HepG2 (cell line): ENCODE measurements at regions not wholly inside any gene's neighbourhood (a gene's known extent, or its start where the extent isn't known, plus 50 kb on each side); places are given as distances from the start of the nearest gene placed in this dataset.

Experiments
- ATAC-seq: fragments of 200-7000 bp; cut with Tn5 transposase; 3 replicates; pipeline ENCODE4 v1.9.1; 2020; ENCODE audit warnings: mild to moderate bottlenecking, moderate library complexity
- BruUV-seq: library from RNA; stranded (reverse); fragments of 400-500 nt; replicated peaks from 2 replicates; lab custom pipeline; 2021; lab: Mats Ljungman, UMichigan
- CTCF ChIA-PET: fragments of 300-600 bp; formaldehyde crosslinking; extraction: SDS; loops from one replicate; lab custom pipeline; 2021; ENCODE audit warnings: low total read pairs, inconsistent platforms, low intra/inter-chr PET ratio; lab: Yijun Ruan, JAX
- POLR2A ChIA-PET: fragments of 350-600 bp; sonication (Branson Sonifier 250); formaldehyde crosslinking; loops from one replicate; lab custom pipeline; 2020; ENCODE audit warnings: antibody characterized with exemption, inconsistent platforms; lab: Yijun Ruan, JAX
- DNase-seq: peaks from one replicate; pipeline ENCODE4 v3.0.0-alpha.2; 2015; ENCODE audit warnings: low spot score
- FAIRE-seq: peaks from 3 replicates; lab custom pipeline; 2011; peaks lifted over from hg19 to GRCh38; lab: Jason Lieb, UNC
- H2AFZ ChIP-seq: one replicate; pipeline ENCODE4 v1.6.1; 2011; ENCODE audit warnings: low read length, inconsistent platforms
- H3K27ac ChIP-seq: fragments of 300-600 bp; 3 replicates; pipeline ENCODE4 v1.8.0; 2011; ENCODE audit warnings: mixed run types, mild to moderate bottlenecking, mixed read lengths, low read length, inconsistent platforms; ENCODE audit not compliant: insufficient read depth; ENCODE audit errors: extremely low read length
- H3K27me3 ChIP-seq, 2 experiments: fragments of 200-600 bp in 1 of 2; 2 replicates in 1 of 2; 3 replicates in 1 of 2; pipeline versions ENCODE4 v1.6.0 to v1.8.0; 2011; ENCODE audit warnings: low read length in 2 of 2, mild to moderate bottlenecking in 2 of 2, moderate library complexity in 2 of 2, inconsistent platforms in 1 of 2; ENCODE audit not compliant: insufficient read depth in 2 of 2, control insufficient read depth in 1 of 2
- H3K36me3 ChIP-seq, 2 experiments: fragments of 200-600 bp in 1 of 2; replicated peaks in 1 of 2; 2 replicates in 1 of 2; 3 replicates in 1 of 2; pipeline versions ENCODE4 v1.5.1 to v1.8.0; 2011; ENCODE audit warnings: low read length in 2 of 2, inconsistent platforms in 1 of 2; ENCODE audit not compliant: insufficient read depth in 2 of 2, control insufficient read depth in 1 of 2
- H3K4me1 ChIP-seq: 2 replicates; pipeline ENCODE4 v1.5.1; 2012; ENCODE audit warnings: low read length, inconsistent platforms; ENCODE audit not compliant: insufficient read depth
- H3K4me2 ChIP-seq: 2 replicates; pipeline ENCODE4 v1.6.0; 2011; ENCODE audit warnings: low read depth, low read length, inconsistent platforms
- H3K4me3 ChIP-seq, 3 experiments: fragments of 200-600 bp in 1 of 3; sonication (generic), shearing (Covaris generic) in 1 of 3; replicated peaks in 1 of 3; 2 replicates each; pipeline ENCODE4 v1.5.1; 2011 to 2016; ENCODE audit warnings: low read length in 3 of 3, inconsistent platforms in 2 of 3, low read depth in 2 of 3, mild to moderate bottlenecking in 2 of 3, control low read depth in 1 of 3, mixed read lengths in 1 of 3; ENCODE audit not compliant: insufficient read depth in 1 of 3
- H3K79me2 ChIP-seq: one replicate; pipeline ENCODE4 v1.6.1; 2011; ENCODE audit warnings: low read length, inconsistent platforms; ENCODE audit not compliant: insufficient read depth
- H3K9ac ChIP-seq: 2 replicates; pipeline ENCODE4 v1.6.0; 2011; ENCODE audit warnings: mild to moderate bottlenecking, low read depth, low read length, inconsistent platforms; ENCODE audit not compliant: insufficient read depth
- H3K9me3 ChIP-seq: 2 replicates; pipeline ENCODE4 v1.5.1; 2012; ENCODE audit warnings: mild to moderate bottlenecking, low read length
- H4K20me1 ChIP-seq: 2 replicates; pipeline ENCODE4 v1.6.0; 2011; ENCODE audit warnings: inconsistent platforms, mild to moderate bottlenecking, low read length, moderate library complexity; ENCODE audit not compliant: insufficient read depth
- NPAS2 ChIP-seq: sonication (generic); formaldehyde crosslinking; IDR thresholded peaks from 2 replicates; pipeline ENCODE4 v1.8.0; 2022; ENCODE audit warnings: mild to moderate bottlenecking, missing genetic modification reagents, borderline replicate concordance
- SMAD9 ChIP-seq: sonication (generic); formaldehyde crosslinking; IDR thresholded peaks from 2 replicates; pipeline ENCODE4 v1.5.1; 2020; ENCODE audit warnings: mild to moderate bottlenecking, missing genetic modification reagents
- SP5 ChIP-seq: IDR thresholded peaks from 2 replicates; pipeline ENCODE4 v1.6.1; 2016; ENCODE audit warnings: low read depth, borderline replicate concordance
- ZNF253 ChIP-seq: sonication (generic); formaldehyde crosslinking; IDR thresholded peaks from 2 replicates; pipeline ENCODE4 v1.8.0; 2022; ENCODE audit warnings: mild to moderate bottlenecking, missing genetic modification reagents, borderline replicate concordance
- ZNF589 ChIP-seq: sonication (generic); formaldehyde crosslinking; conservative IDR thresholded peaks from 2 replicates; pipeline ENCODE4 v1.8.0; 2022; ENCODE audit warnings: mild to moderate bottlenecking, moderate library complexity, missing genetic modification reagents
- ZSCAN22 ChIP-seq: sonication (generic); formaldehyde crosslinking; IDR thresholded peaks from 2 replicates; pipeline ENCODE4 v1.4.0; 2020; ENCODE audit warnings: mild to moderate bottlenecking, missing genetic modification reagents
- WGBS: methylation state at CpG from one replicate; pipeline ENCODE4 v1.1.6; 2017; ENCODE audit warnings: low lambda C conversion rate; 5-methylcytosine and 5-hydroxymethylcytosine counted together
- in situ Hi-C: cut with HindIII; loops from 2 replicates; pipeline ENCODE4 v1.10.0; 2017; ENCODE audit warnings: low pct_unique_long_range_greater_than_20kb; ENCODE audit not compliant: extremely low pct_ligation_motif_present
- intact Hi-C: fragments of 100-400 bp; cut with micrococcal nuclease; formaldehyde crosslinking; loops from one replicate; pipeline ENCODE4 v1.10.0; 2022; ENCODE audit not compliant: unreplicated experiment
- TF ChIP-seq, protein P1 (sequence below): sonication (generic); formaldehyde crosslinking; IDR thresholded peaks from 2 replicates; pipeline ENCODE4 v1.4.0; 2020; ENCODE audit warnings: missing genetic modification reagents
- TF ChIP-seq, protein P2 (sequence below): sonication (generic); formaldehyde crosslinking; IDR thresholded peaks from 2 replicates; pipeline ENCODE4 v1.5.1; 2020; ENCODE audit warnings: mild to moderate bottlenecking, missing genetic modification reagents, moderate library complexity
- TF ChIP-seq, protein P3 (sequence below): sonication (generic); formaldehyde crosslinking; IDR thresholded peaks from 2 replicates; pipeline ENCODE4 v1.8.1; 2022; ENCODE audit warnings: mild to moderate bottlenecking, missing genetic modification reagents
- TF ChIP-seq, protein P4 (sequence below): sonication (generic); formaldehyde crosslinking; IDR thresholded peaks from 2 replicates; pipeline ENCODE4 v1.4.0; 2020; ENCODE audit warnings: missing genetic modification reagents
- TF ChIP-seq, protein P5 (sequence below): IDR thresholded peaks from 2 replicates; pipeline ENCODE4 v1.6.1; 2016

DNA sequence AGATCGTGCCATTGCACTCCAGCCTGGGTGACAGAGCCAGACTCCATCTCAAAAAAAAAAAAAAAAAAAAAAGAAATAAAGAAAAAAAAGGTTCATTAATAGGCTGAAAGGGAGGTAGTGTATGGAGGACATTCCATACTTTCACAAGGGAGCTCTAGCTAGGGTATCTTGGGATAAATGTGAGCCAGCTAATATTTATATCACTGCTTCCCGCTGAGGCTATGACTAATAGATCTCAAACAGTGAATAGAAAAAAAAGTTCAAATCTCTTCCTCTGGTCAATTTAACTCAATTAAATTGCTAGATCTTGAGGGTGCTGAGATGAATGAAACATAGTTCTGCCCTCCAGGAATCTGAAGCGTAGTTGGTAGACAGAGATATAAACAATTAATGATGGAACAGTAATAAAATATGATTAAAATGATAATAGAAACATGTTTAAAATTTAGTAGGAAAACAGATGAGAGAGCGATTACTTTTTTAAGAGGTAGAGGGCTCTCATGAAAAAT is 55.7 kb upstream of the SHISA3 start (continued):
- TF ChIP-seq, protein P1, sequence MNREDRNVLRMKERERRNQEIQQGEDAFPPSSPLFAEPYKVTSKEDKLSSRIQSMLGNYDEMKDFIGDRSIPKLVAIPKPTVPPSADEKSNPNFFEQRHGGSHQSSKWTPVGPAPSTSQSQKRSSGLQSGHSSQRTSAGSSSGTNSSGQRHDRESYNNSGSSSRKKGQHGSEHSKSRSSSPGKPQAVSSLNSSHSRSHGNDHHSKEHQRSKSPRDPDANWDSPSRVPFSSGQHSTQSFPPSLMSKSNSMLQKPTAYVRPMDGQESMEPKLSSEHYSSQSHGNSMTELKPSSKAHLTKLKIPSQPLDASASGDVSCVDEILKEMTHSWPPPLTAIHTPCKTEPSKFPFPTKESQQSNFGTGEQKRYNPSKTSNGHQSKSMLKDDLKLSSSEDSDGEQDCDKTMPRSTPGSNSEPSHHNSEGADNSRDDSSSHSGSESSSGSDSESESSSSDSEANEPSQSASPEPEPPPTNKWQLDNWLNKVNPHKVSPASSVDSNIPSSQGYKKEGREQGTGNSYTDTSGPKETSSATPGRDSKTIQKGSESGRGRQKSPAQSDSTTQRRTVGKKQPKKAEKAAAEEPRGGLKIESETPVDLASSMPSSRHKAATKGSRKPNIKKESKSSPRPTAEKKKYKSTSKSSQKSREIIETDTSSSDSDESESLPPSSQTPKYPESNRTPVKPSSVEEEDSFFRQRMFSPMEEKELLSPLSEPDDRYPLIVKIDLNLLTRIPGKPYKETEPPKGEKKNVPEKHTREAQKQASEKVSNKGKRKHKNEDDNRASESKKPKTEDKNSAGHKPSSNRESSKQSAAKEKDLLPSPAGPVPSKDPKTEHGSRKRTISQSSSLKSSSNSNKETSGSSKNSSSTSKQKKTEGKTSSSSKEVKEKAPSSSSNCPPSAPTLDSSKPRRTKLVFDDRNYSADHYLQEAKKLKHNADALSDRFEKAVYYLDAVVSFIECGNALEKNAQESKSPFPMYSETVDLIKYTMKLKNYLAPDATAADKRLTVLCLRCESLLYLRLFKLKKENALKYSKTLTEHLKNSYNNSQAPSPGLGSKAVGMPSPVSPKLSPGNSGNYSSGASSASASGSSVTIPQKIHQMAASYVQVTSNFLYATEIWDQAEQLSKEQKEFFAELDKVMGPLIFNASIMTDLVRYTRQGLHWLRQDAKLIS (CRISPR knock-in tag): no peak
- TF ChIP-seq, protein P2, sequence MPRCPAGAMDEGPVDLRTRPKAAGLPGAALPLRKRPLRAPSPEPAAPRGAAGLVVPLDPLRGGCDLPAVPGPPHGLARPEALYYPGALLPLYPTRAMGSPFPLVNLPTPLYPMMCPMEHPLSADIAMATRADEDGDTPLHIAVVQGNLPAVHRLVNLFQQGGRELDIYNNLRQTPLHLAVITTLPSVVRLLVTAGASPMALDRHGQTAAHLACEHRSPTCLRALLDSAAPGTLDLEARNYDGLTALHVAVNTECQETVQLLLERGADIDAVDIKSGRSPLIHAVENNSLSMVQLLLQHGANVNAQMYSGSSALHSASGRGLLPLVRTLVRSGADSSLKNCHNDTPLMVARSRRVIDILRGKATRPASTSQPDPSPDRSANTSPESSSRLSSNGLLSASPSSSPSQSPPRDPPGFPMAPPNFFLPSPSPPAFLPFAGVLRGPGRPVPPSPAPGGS: no peak
- TF ChIP-seq, protein P3, sequence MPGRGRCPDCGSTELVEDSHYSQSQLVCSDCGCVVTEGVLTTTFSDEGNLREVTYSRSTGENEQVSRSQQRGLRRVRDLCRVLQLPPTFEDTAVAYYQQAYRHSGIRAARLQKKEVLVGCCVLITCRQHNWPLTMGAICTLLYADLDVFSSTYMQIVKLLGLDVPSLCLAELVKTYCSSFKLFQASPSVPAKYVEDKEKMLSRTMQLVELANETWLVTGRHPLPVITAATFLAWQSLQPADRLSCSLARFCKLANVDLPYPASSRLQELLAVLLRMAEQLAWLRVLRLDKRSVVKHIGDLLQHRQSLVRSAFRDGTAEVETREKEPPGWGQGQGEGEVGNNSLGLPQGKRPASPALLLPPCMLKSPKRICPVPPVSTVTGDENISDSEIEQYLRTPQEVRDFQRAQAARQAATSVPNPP: no peak

DNA sequence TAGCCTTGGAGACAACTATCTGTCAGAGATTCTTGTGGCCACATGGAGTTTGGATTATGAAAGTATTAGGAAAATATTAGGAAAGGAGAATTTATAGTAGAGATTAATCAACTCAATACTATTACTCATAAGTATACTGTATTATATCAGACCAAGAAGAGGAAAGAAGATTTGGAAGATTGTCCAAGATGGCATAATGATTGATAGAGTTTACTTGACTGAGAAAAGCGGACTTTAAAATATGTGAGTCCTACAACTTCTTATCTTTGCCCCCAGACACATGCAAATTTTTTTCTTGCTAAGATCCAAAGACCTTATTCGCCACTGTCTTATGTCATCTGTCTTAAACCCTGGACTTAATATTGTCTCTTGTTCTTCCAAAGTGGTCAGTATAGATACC is 54.8 kb upstream of the SHISA3 start:
- no peak overlapping the region for H3K4me2 ChIP-seq
- H3K9ac ChIP-seq: no peak overlapping the region
- H3K36me3 ChIP-seq: no peaks in the 10 kb centered on the region
- ChIA-PET POLR2A (no interaction called here), CTCF (no interaction called here)
- H2AFZ ChIP-seq: no peak overlapping the region
- ATAC-seq (no peak), DNase-seq (no peak), FAIRE-seq (no peak)
- no peaks in the 10 kb centered on the region for H3K9me3 ChIP-seq
- in situ Hi-C loops (no loop called here), intact Hi-C loops (no loop called here)
- peaks cover 0 to 14% of the 10 kb centered on the region in 2 experiments; a peak in 2 of 5 replicates for H3K27me3 ChIP-seq
- no peak overlapping the region for H3K4me3 ChIP-seq
- H3K27ac ChIP-seq: no peak overlapping the region
- BruUV-seq: no TSS peak
- no peaks in the 10 kb centered on the region for H4K20me1 ChIP-seq
- H3K4me1 ChIP-seq: no peaks in the 10 kb centered on the region
- WGBS: 40% methylated on average over 2 of the region's 2 CpGs
- no peaks in the 10 kb centered on the region for H3K79me2 ChIP-seq
- TF ChIP-seq ZNF253 (CRISPR knock-in tag) (no peak), ZNF589 (CRISPR knock-in tag) (no peak), ZSCAN22 (CRISPR knock-in tag) (no peak), SP5 (no peak), SMAD9 (CRISPR knock-in tag) (no peak), NPAS2 (CRISPR knock-in tag) (no peak)
- TF ChIP-seq, protein P4, sequence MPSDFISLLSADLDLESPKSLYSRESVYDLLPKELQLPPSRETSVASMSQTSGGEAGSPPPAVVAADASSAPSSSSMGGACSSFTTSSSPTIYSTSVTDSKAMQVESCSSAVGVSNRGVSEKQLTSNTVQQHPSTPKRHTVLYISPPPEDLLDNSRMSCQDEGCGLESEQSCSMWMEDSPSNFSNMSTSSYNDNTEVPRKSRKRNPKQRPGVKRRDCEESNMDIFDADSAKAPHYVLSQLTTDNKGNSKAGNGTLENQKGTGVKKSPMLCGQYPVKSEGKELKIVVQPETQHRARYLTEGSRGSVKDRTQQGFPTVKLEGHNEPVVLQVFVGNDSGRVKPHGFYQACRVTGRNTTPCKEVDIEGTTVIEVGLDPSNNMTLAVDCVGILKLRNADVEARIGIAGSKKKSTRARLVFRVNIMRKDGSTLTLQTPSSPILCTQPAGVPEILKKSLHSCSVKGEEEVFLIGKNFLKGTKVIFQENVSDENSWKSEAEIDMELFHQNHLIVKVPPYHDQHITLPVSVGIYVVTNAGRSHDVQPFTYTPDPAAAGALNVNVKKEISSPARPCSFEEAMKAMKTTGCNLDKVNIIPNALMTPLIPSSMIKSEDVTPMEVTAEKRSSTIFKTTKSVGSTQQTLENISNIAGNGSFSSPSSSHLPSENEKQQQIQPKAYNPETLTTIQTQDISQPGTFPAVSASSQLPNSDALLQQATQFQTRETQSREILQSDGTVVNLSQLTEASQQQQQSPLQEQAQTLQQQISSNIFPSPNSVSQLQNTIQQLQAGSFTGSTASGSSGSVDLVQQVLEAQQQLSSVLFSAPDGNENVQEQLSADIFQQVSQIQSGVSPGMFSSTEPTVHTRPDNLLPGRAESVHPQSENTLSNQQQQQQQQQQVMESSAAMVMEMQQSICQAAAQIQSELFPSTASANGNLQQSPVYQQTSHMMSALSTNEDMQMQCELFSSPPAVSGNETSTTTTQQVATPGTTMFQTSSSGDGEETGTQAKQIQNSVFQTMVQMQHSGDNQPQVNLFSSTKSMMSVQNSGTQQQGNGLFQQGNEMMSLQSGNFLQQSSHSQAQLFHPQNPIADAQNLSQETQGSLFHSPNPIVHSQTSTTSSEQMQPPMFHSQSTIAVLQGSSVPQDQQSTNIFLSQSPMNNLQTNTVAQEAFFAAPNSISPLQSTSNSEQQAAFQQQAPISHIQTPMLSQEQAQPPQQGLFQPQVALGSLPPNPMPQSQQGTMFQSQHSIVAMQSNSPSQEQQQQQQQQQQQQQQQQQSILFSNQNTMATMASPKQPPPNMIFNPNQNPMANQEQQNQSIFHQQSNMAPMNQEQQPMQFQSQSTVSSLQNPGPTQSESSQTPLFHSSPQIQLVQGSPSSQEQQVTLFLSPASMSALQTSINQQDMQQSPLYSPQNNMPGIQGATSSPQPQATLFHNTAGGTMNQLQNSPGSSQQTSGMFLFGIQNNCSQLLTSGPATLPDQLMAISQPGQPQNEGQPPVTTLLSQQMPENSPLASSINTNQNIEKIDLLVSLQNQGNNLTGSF (CRISPR knock-in tag): no peak
- TF ChIP-seq, protein P5, sequence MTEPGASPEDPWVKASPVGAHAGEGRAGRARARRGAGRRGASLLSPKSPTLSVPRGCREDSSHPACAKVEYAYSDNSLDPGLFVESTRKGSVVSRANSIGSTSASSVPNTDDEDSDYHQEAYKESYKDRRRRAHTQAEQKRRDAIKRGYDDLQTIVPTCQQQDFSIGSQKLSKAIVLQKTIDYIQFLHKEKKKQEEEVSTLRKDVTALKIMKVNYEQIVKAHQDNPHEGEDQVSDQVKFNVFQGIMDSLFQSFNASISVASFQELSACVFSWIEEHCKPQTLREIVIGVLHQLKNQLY (CRISPR knock-in tag): no peak
